CD4-positive, alpha-beta memory T cell (primary cell): ENCODE measurements at regions not wholly inside any gene's neighbourhood (a gene's known extent, or its start where the extent isn't known, plus 50 kb on each side); places are given as distances from the start of the nearest gene placed in this dataset.
"Not testable (repeated sequence)": the region's sequence is repeated elsewhere in the genome, so short reads cannot be mapped to it uniquely, and the experiment has no call there.

ENCODE experiments used
- CTCF ChIA-PET: fragments of 350-600 bp; sonication (Branson Sonifier 250); formaldehyde crosslinking; loops from one replicate; lab custom pipeline; 2021; ENCODE audit warnings: inconsistent platforms; ENCODE audit not compliant: partially characterized antibody; lab: Charles Lee
- POLR2A ChIA-PET: fragments of 350-600 bp; sonication (Branson Sonifier 250); formaldehyde crosslinking; loops from one replicate; lab custom pipeline; 2021; ENCODE audit not compliant: partially characterized antibody; lab: Charles Lee
- DNase-seq, 5 donors: peaks; one replicate each; pipeline versions ENCODE4 v3.0.0 to v3.0.0-alpha.2; 2020 to 2022; ENCODE audit warnings: mixed read lengths in 1 of 5
- H3K27ac ChIP-seq: one replicate; pipeline ENCODE4 v1.7.0; 2013; ENCODE audit warnings: low read depth, low read length
- H3K27me3 ChIP-seq: 2 replicates; pipeline ENCODE4 v1.7.0; 2013; ENCODE audit warnings: mild to moderate bottlenecking, low read length, moderate library complexity; ENCODE audit not compliant: insufficient read depth
- H3K36me3 ChIP-seq: 2 replicates; pipeline ENCODE4 v1.7.0; 2013; ENCODE audit warnings: mild to moderate bottlenecking, low read length, moderate library complexity; ENCODE audit not compliant: insufficient read depth
- H3K4me1 ChIP-seq: 2 replicates; pipeline ENCODE4 v1.7.0; 2013; ENCODE audit warnings: mild to moderate bottlenecking, low read length, moderate library complexity; ENCODE audit not compliant: insufficient read depth
- H3K4me3 ChIP-seq, 2 donors: one replicate each; pipeline ENCODE4 v1.7.0; 2013; ENCODE audit warnings: low read length in 2 of 2, mild to moderate bottlenecking in 1 of 2
- H3K9me3 ChIP-seq, 2 donors: one replicate each; pipeline ENCODE4 v1.7.0; 2013; ENCODE audit warnings: low read length in 2 of 2, control low read depth in 1 of 2; ENCODE audit not compliant: control insufficient read depth in 1 of 2
- H3K27ac Mint-ChIP-seq, 7 donors: one replicate each; pipeline ENCODE4 v1.8.0; 2020 to 2021; ENCODE audit warnings: mixed read lengths in 7 of 7, mild to moderate bottlenecking in 6 of 7, inconsistent platforms in 3 of 7, moderate library complexity in 3 of 7
- H3K27me3 Mint-ChIP-seq, 2 donors: one replicate each; pipeline ENCODE4 v1.8.0; 2020 to 2021; ENCODE audit warnings: mixed read lengths in 2 of 2
- H3K36me3 Mint-ChIP-seq, 2 donors: one replicate each; pipeline ENCODE4 v1.8.0; 2020 to 2021; ENCODE audit warnings: mixed read lengths in 2 of 2, inconsistent platforms in 1 of 2, mild to moderate bottlenecking in 1 of 2
- H3K4me1 Mint-ChIP-seq, 4 donors: one replicate each; pipeline ENCODE4 v1.8.0; 2020 to 2021; ENCODE audit warnings: mixed read lengths in 4 of 4, mild to moderate bottlenecking in 1 of 4
- H3K4me3 Mint-ChIP-seq, 8 donors: one replicate each; pipeline ENCODE4 v1.8.0; 2020 to 2021; ENCODE audit warnings: mixed read lengths in 8 of 8, mild to moderate bottlenecking in 7 of 8, moderate library complexity in 6 of 8, inconsistent platforms in 3 of 8
- H3K9me3 Mint-ChIP-seq, 8 donors: one replicate each; pipeline ENCODE4 v1.8.0; 2020 to 2021; ENCODE audit warnings: mixed read lengths in 8 of 8, mild to moderate bottlenecking in 5 of 8, inconsistent platforms in 3 of 8, moderate library complexity in 1 of 8
- intact Hi-C: fragments of 100-400 bp; cut with micrococcal nuclease; formaldehyde crosslinking; loops from one replicate; pipeline ENCODE4 v1.15.1; 2023

DNA sequence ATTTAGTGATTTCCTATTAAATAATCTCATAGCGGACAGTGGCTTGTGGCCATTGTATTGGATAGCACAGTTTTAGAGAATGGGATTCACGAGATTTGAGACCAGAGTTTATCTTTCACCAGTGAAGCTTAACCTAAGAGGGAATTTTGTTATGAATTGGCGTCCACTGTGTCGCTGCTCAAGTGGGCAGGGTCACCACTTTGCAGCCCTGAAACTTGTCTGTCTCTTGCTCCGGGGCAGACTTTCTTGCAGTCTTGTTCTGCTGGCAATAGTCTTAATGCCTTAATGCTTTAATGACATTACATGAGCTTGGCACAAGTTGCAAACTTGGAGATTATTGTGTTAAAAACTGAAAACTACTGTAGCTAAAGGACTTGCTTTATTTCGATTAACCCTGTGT lies 72.8 kb upstream of the PPM1H start:
- Mint-ChIP-seq H3K9me3 (peaks cover 0 to 1% (median 0%) of the 10 kb centered on the region in 8 donors), H3K36me3 (no peaks in the 10 kb centered on the region), H3K4me3 (no peak overlapping the region), H3K27ac (no peak overlapping the region), H3K4me1 (no peaks in the 10 kb centered on the region), H3K27me3 (no peaks in the 10 kb centered on the region)
- no peak for DNase-seq
- Histone ChIP-seq H3K9me3 (no peaks in the 10 kb centered on the region), H3K4me3 (no peak overlapping the region), H3K27ac (no peak overlapping the region), H3K36me3 (no peaks in the 10 kb centered on the region), H3K27me3 (no peaks in the 10 kb centered on the region), H3K4me1 (no peaks in the 10 kb centered on the region)
- CTCF ChIA-PET: no interaction called here
- intact Hi-C loops: no loop called here
- POLR2A ChIA-PET: no interaction called here

DNA sequence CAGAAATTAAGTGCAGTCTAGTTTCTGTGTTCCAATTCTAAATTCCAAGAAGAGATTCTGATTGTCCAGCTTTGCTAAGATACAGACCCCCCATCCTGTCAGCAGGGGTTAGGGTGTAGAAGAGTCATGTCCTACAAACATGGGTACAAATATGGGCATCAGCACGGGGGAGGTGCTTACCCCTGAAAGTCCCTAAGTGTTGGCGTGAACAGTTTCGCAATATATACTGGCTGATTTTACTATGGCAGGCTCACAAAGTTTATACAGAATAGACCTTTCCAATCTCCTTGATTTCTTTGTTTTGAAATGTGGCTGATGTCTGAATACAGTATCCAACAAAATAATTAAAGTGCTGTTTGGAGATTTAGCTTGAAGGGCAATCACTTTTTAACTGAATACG lies 71.6 kb upstream of the PPM1H start:
- Mint-ChIP-seq H3K36me3 (no peaks in the 10 kb centered on the region), H3K4me1 (no peaks in the 10 kb centered on the region), H3K4me3 (no peak overlapping the region), H3K9me3 (peaks cover 0 to 3% (median 0%) of the 10 kb centered on the region in 8 donors), H3K27ac (no peak overlapping the region), H3K27me3 (peaks cover 0 to 1% of the 10 kb centered on the region in 2 donors)
- ChIA-PET CTCF (no interaction called here), POLR2A (no interaction called here)
- no peak overlapping the region for H3K4me3 ChIP-seq
- H3K27me3 ChIP-seq: no peaks in the 10 kb centered on the region
- intact Hi-C loops: no loop called here
- H3K9me3 ChIP-seq: no peaks in the 10 kb centered on the region
- no peak overlapping the region for H3K27ac ChIP-seq
- no peak for DNase-seq
- H3K4me1 ChIP-seq: no peaks in the 10 kb centered on the region
- no peaks in the 10 kb centered on the region for H3K36me3 ChIP-seq

DNA sequence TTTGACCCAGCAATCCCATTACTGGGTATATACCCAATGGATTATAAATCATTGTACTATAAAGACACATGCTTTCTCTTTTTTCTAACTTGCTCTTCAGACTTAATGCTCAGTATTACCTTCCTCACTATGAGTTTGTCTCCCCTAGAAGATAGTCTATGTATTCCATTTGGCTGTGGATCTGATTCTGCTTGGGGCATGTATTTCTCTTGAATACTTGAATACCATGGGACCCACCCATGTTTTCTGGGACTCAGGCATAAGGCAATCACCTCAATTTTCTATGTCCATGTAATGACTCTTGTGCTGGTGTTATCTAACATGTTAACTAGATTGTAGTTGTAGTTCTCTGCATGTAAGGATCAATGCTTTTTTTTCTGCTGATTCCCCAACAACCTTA lies 70.4 kb upstream of the PPM1H start:
- intact Hi-C loops: no loop called here
- H3K4me3 Mint-ChIP-seq: no peak overlapping the region
- Histone ChIP-seq H3K27me3 (no peaks in the 10 kb centered on the region), H3K9me3 (no peaks in the 10 kb centered on the region), H3K36me3 (no peaks in the 10 kb centered on the region), H3K4me1 (no peaks in the 10 kb centered on the region), H3K4me3 (no peak overlapping the region), H3K27ac (no peak overlapping the region)
- DNase-seq: no peak
- ChIA-PET CTCF (no interaction called here), POLR2A (no interaction called here)
- H3K36me3 Mint-ChIP-seq: no peaks in the 10 kb centered on the region
- no peak overlapping the region for H3K27ac Mint-ChIP-seq
- H3K4me1 Mint-ChIP-seq: no peaks in the 10 kb centered on the region
- H3K27me3 Mint-ChIP-seq: peaks cover 0 to 1% of the 10 kb centered on the region in 2 donors
- peaks cover 0 to 2% (median 0%) of the 10 kb centered on the region in 8 donors for H3K9me3 Mint-ChIP-seq

DNA sequence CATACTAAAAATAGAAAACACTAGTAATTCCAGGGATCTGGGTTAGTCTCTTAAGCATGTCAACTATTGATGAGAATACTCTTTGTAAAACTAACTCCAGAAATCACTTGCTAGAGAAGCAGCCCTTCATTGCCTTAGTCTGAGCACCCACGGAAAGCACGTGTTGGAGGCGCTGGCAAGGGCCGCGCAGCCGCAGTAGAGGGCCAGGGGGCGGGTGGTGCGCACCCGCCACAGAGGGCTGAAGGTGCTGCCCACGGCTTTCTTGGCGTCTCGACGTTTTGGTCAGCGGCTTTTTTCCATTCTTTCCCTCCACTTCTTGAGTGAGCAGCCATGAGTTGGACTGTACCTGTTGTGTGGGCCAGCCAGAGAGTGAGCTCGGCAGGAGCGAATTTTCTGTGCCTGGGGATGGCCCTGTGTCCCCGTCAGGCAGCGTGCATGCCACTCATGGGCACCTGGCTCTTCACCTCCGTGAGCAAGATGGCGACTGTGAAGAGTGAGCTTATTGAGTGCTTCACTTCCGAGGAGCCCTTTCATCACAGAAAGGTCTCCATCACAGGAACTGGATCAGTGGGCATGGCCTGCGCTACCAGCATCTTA lies 68.4 kb upstream of the PPM1H start:
- H3K9me3 ChIP-seq: no peaks in the 10 kb centered on the region
- no peak overlapping the region for H3K4me3 ChIP-seq
- intact Hi-C loops: no loop called here
- no peaks in the 10 kb centered on the region for H3K27me3 ChIP-seq
- Mint-ChIP-seq H3K9me3 (peaks cover 0 to 2% (median 0%) of the 10 kb centered on the region in 8 donors), H3K27me3 (peaks cover 0 to 2% of the 10 kb centered on the region in 2 donors), H3K4me1 (no peaks in the 10 kb centered on the region), H3K4me3 (no peak overlapping the region), H3K36me3 (no peaks in the 10 kb centered on the region), H3K27ac (no peak overlapping the region)
- no peaks in the 10 kb centered on the region for H3K36me3 ChIP-seq
- no peaks in the 10 kb centered on the region for H3K4me1 ChIP-seq
- ChIA-PET CTCF (no interaction called here), POLR2A (no interaction called here)
- DNase-seq: no peak
- no peak overlapping the region for H3K27ac ChIP-seq

DNA sequence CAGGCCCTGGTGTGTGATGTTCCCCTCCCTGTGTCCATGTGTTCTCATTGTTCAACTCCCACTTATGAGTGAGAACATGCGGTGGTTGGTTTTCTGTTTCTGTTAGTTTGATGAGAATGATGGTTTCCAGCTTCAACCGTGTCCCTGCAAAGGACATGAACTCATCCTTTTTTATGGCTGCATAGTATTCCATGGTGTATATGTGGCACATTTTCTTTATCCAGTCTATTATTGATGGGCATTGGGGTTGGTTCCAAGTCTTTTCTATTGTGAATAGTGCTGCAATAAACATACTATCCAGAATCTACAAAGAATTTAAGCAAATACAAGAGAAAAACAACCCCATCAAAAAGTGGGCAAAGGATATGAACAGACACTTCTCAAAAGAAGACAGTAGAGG lies 67.1 kb upstream of the PPM1H start:
- H3K36me3 Mint-ChIP-seq, H3K4me1 ChIP-seq, H3K4me3 Mint-ChIP-seq, H3K4me3 ChIP-seq, H3K4me1 Mint-ChIP-seq, H3K27me3 ChIP-seq, H3K27ac ChIP-seq, H3K9me3 ChIP-seq, CTCF ChIA-PET, intact Hi-C loops, H3K9me3 Mint-ChIP-seq, DNase-seq, H3K36me3 ChIP-seq, H3K27ac Mint-ChIP-seq, H3K27me3 Mint-ChIP-seq, POLR2A ChIA-PET: not testable (repeated sequence)

DNA sequence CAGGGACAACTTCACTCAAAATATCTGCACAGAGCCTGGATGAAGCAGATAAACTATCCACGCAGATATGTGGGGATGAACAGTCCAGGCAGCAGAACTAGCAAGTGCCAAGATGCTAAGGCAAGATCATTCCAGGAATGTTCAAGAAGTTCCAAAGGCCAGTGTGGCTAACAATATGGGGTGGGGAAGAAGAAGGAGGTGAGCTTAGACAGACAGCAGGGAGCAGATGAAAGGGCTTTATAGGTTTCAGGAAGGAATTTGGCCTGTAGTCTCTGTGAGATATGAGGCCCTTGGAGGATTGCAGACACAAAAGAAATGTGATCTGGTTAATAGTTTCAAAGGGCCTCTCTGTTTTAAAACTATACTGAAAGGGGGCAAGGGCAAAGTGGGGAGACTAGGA lies 63.5 kb upstream of the PPM1H start:
- no peak overlapping the region for H3K27ac ChIP-seq
- Mint-ChIP-seq H3K9me3 (peaks cover 0 to 7% (median 0%) of the 10 kb centered on the region in 8 donors), H3K27ac (no peak overlapping the region), H3K27me3 (peaks cover 0 to 2% of the 10 kb centered on the region in 2 donors), H3K4me3 (no peak overlapping the region), H3K36me3 (no peaks in the 10 kb centered on the region), H3K4me1 (no peaks in the 10 kb centered on the region)
- DNase-seq: no peak
- no peaks in the 10 kb centered on the region for H3K4me1 ChIP-seq
- H3K27me3 ChIP-seq: no peaks in the 10 kb centered on the region
- ChIA-PET CTCF (no interaction called here), POLR2A (no interaction called here)
- H3K9me3 ChIP-seq: no peaks in the 10 kb centered on the region
- H3K4me3 ChIP-seq: no peak overlapping the region
- intact Hi-C loops: no loop called here
- no peaks in the 10 kb centered on the region for H3K36me3 ChIP-seq

DNA sequence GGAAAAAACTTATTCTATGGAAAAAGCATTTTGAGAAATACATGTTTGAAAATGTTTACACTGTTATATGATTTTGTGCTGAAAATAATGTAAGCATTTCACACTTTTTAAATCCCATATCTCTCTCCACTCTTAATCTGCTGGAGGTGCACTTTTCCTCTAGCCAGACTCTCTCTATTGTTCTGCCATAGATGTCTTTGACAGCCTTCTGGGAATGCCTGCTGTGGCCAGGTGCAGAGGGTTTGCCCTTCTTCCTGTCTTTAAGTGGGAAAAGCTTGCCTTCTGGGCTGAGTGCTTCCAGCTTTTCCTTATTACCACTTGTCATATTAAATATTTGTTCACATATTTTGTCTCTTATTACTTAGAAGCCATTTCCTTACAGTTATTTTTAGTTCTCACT lies 60.1 kb upstream of the PPM1H start:
- no peaks in the 10 kb centered on the region for H3K36me3 Mint-ChIP-seq
- Histone ChIP-seq H3K27me3 (no peaks in the 10 kb centered on the region), H3K36me3 (no peaks in the 10 kb centered on the region), H3K27ac (no peak overlapping the region), H3K4me3 (no peak overlapping the region), H3K4me1 (no peaks in the 10 kb centered on the region), H3K9me3 (no peaks in the 10 kb centered on the region)
- intact Hi-C loops: no loop called here
- no peak overlapping the region for H3K27ac Mint-ChIP-seq
- no peaks in the 10 kb centered on the region for H3K4me1 Mint-ChIP-seq
- H3K27me3 Mint-ChIP-seq: peaks cover 0 to 1% of the 10 kb centered on the region in 2 donors
- no peak overlapping the region for H3K4me3 Mint-ChIP-seq
- CTCF ChIA-PET: no interaction called here
- H3K9me3 Mint-ChIP-seq: peaks cover 0 to 7% (median 1%) of the 10 kb centered on the region in 8 donors
- DNase-seq: no peak
- POLR2A ChIA-PET: no interaction called here

DNA sequence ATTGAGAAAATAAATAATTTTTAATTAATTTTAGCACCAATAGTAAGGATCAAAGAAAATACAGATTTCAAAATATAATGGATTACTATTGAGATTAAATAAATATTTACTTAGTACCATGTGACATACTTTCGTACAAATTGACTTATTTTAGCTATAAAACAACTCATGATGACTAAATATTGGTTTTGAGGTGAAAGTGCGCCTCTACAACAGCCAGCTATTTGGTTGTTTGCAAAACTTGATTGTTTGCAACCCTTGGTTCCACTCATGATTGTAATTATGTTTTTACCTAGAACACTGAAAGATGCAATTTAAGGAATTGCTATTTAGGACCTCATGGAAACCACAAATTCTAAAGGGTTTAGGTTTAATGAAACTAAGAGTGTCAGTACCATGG lies 51.9 kb upstream of the PPM1H start:
- Histone ChIP-seq H3K4me1 (no peaks in the 10 kb centered on the region), H3K9me3 (no peaks in the 10 kb centered on the region), H3K27me3 (no peaks in the 10 kb centered on the region), H3K4me3 (no peak overlapping the region), H3K36me3 (no peaks in the 10 kb centered on the region), H3K27ac (no peak overlapping the region)
- no peak for DNase-seq
- CTCF ChIA-PET: no interaction called here
- Mint-ChIP-seq H3K4me1 (no peaks in the 10 kb centered on the region), H3K4me3 (no peak overlapping the region), H3K27me3 (no peaks in the 10 kb centered on the region), H3K36me3 (no peaks in the 10 kb centered on the region), H3K9me3 (peaks cover 0 to 7% (median 1%) of the 10 kb centered on the region in 8 donors), H3K27ac (no peak overlapping the region)
- POLR2A ChIA-PET: no interaction called here
- intact Hi-C loops: no loop called here
